ENCODE measurements at regions not wholly inside any gene's neighbourhood (a gene's known extent, or its start where the extent isn't known, plus 50 kb on each side); places are given as distances from the start of the nearest gene placed in this dataset.

GRCh38 chr7:136326045-136326609 is 349.0 kb upstream of the MTPN start:
- H3K4me3 ChIP-seq (ENCODE audit: low read depth, low read length): no peak overlapping the region
- TF ChIP-seq, protein P1, sequence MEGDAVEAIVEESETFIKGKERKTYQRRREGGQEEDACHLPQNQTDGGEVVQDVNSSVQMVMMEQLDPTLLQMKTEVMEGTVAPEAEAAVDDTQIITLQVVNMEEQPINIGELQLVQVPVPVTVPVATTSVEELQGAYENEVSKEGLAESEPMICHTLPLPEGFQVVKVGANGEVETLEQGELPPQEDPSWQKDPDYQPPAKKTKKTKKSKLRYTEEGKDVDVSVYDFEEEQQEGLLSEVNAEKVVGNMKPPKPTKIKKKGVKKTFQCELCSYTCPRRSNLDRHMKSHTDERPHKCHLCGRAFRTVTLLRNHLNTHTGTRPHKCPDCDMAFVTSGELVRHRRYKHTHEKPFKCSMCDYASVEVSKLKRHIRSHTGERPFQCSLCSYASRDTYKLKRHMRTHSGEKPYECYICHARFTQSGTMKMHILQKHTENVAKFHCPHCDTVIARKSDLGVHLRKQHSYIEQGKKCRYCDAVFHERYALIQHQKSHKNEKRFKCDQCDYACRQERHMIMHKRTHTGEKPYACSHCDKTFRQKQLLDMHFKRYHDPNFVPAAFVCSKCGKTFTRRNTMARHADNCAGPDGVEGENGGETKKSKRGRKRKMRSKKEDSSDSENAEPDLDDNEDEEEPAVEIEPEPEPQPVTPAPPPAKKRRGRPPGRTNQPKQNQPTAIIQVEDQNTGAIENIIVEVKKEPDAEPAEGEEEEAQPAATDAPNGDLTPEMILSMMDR (IDR thresholded peaks at IDR 0.05; ENCODE audit: low read depth, low read length, missing control alignments): no peak
- no peak for DNase-seq (ENCODE audit: low read depth)

- TF ChIP-seq, protein P1 (IDR thresholded peaks at IDR 0.05; ENCODE audit: low read depth, low read length, missing control alignments): no peak
- no peak overlapping the region for H3K4me3 ChIP-seq (ENCODE audit: low read depth, low read length)
- no peak for DNase-seq (ENCODE audit: low read depth)
Observed at GRCh38 chr7:136325578-136325977, 348.4 kb upstream of the MTPN start.

GRCh38 chr7:136325027-136325426 is 347.9 kb upstream of the MTPN start:
- H3K4me3 ChIP-seq (ENCODE audit: low read depth, low read length): no peak overlapping the region
- no peak for DNase-seq (ENCODE audit: low read depth)
- TF ChIP-seq, protein P1 (IDR thresholded peaks at IDR 0.05; ENCODE audit: low read depth, low read length, missing control alignments): no peak

DNA sequence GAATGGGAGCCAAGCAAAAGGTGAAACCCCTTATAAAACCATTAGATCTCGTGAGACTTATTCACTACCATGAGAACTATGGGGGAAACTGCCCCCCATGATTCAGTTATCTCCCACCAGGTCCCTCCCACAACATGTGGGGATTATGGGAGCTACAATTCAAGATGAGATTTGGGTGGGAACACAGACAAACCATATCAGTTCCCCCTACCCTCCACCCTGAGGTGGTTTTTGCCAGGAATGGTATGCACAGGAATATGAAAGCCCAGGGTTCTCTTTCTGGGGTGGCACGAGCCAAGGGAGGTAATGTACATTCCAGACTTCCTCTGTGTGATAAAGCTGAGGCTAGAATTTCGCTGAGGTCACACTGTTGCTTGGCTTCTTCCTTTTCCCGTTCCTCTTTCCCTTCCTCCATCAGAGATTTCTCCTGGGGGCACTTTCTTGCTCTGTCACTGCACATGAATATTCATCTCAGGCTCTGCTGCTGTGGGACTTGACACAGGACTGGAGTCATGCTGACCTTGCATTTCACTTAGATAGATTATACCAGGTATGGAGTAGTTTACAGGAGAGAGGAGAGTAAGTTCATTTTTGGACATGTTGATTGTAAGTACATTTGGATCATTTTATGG is 347.0 kb upstream of the MTPN start:
- H3K4me3 ChIP-seq (ENCODE audit: low read depth, low read length): no peak overlapping the region
- TF ChIP-seq, protein P1 (IDR thresholded peaks at IDR 0.05; ENCODE audit: low read depth, low read length, missing control alignments): no peak
- no peak for DNase-seq (ENCODE audit: low read depth)

- no peak overlapping the region for H3K4me3 ChIP-seq (ENCODE audit: low read depth, low read length)
- TF ChIP-seq, protein P1 (IDR thresholded peaks at IDR 0.05; ENCODE audit: low read depth, low read length, missing control alignments): no peak
- DNase-seq (ENCODE audit: low read depth): no peak
Observed at GRCh38 chr7:136312592-136312991, 335.4 kb upstream of the MTPN start.

DNA sequence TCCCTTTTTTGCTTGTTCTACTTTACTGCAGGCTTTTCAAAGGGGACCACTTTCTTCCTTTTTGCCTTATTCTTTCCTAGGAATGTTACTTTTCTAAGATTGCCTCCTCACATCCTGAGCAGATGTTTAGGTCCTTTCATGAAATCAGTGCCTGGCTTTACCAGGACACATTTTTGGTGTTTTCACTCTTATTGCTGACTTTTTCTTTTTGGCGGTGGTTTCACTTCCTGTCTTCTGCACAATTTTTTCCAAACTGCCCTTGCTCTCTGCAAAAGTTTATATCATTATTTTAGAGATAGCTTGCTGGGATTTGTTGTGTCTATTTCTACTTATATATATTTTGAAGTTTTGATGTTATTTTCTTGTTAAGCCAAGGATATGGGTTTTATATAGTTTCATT is 332.2 kb upstream of the MTPN start:
- TF ChIP-seq, protein P1 (IDR thresholded peaks at IDR 0.05; ENCODE audit: low read depth, low read length, missing control alignments): no peak
- H3K4me3 ChIP-seq (ENCODE audit: low read depth, low read length): no peak overlapping the region
- no peak for DNase-seq (ENCODE audit: low read depth)

DNA sequence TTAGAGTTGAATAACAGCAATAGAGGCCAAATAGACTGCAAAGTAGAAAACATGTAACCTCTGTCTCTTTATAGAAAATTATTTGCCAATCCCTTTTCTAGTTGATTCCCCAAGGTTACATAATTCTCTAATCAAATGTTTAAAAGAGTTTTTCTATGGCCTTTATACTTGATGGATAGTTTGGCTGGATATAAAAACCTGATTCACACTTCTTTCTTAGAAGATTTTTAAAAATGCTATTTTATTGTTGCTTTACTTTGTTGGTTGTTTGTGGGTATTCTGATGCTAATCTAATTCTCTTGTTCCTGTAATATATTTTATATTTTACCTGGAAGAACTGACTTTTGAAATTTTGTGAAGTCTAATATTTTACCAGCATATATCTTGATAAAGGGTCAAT is 331.1 kb upstream of the MTPN start:
- TF ChIP-seq, protein P1 (IDR thresholded peaks at IDR 0.05; ENCODE audit: low read depth, low read length, missing control alignments): no peak
- H3K4me3 ChIP-seq (ENCODE audit: low read depth, low read length): no peak overlapping the region
- DNase-seq (ENCODE audit: low read depth): no peak

Measured in GM12864 (cell line).